ENCODE measurements at regions not wholly inside any gene's neighbourhood (a gene's known extent, or its start where the extent isn't known, plus 50 kb on each side); places are given as distances from the start of the nearest gene placed in this dataset.

- no peaks in the 10 kb centered on the region for H3K27me3 ChIP-seq (ENCODE audit: control insufficient read depth in 3 of 3, insufficient read depth in 3 of 3, low read depth in 1 of 3, low read length in 3 of 3)
- no peaks in the 10 kb centered on the region for H3K4me1 ChIP-seq (ENCODE audit: control insufficient read depth in 2 of 2, insufficient read depth in 1 of 2, low read depth in 1 of 2, low read length in 2 of 2)
Measured at GRCh38 chr20:29740951-29741593, 1516.4 kb upstream of the DEFB115 start.

DNA sequence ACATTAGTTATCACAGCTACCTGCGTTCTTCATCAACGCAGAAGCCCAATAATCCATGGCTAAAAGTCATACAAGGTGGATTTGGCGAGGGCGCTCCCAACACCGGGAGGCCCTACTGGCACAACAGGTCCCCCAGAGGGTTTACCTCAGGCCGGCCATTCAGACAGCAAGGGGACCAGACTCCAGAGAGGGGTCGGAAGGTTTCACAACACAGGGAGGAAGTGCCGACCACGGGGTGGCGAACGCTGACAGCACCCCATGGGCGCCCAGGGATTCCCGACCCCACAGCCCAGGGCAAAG lies 1515.9 kb upstream of the DEFB115 start:
- no peak overlapping the region for H3K27ac ChIP-seq (replicated peaks; ENCODE audit: low read length)
- H4K91ac ChIP-seq (ENCODE audit: low read depth, low read length, poor library complexity), result no peak overlapping the region
- no peak overlapping the region for H2BK15ac ChIP-seq (ENCODE audit: low read length)
- H3K4me2 ChIP-seq (ENCODE audit: insufficient read depth, low read length, poor library complexity, severe bottlenecking), result no peak overlapping the region
- H3K4ac ChIP-seq (ENCODE audit: low read length), result no peak overlapping the region
- H3K36me3 ChIP-seq (replicated peaks in 1 of 2; ENCODE audit: control insufficient read depth in 2 of 2, insufficient read depth in 2 of 2, low read length in 2 of 2), result no peaks in the 10 kb centered on the region
- no peak for DNase-seq (ENCODE audit: low spot score)
- H3K23ac ChIP-seq (ENCODE audit: low read depth, low read length, poor library complexity), result no peak overlapping the region
- H3K4me3 ChIP-seq (ENCODE audit: low read length in 2 of 2), result no peak overlapping the region
- H3K27me3 ChIP-seq (ENCODE audit: control insufficient read depth in 3 of 3, insufficient read depth in 3 of 3, low read depth in 1 of 3, low read length in 3 of 3), result no peaks in the 10 kb centered on the region
- H3K9me3 ChIP-seq (replicated peaks in 1 of 2; ENCODE audit: control insufficient read depth in 2 of 2, insufficient read depth in 1 of 2, low read depth in 1 of 2, low read length in 2 of 2), result peaks cover 4 to 8% of the 10 kb centered on the region in 2 donors
- H3K4me1 ChIP-seq (ENCODE audit: control insufficient read depth in 2 of 2, insufficient read depth in 1 of 2, low read depth in 1 of 2, low read length in 2 of 2), result no peaks in the 10 kb centered on the region
- no CpG with 5 or more reads among the region's 13 CpGs for WGBS, 2 donors (ENCODE audit: extremely low coverage in 2 of 2, insufficient read length in 2 of 2, insufficient replicate concordance in 1 of 2)
- no peak overlapping the region for H2BK12ac ChIP-seq (ENCODE audit: low read length)
- no peak overlapping the region for H3K18ac ChIP-seq (ENCODE audit: low read length)
- no peak overlapping the region for H3K9ac ChIP-seq (ENCODE audit: low read depth, low read length, poor library complexity)
- no peak overlapping the region for H3K14ac ChIP-seq (ENCODE audit: low read length)
- no peak overlapping the region for H2BK120ac ChIP-seq (ENCODE audit: low read depth, low read length)
- H3K79me1 ChIP-seq (ENCODE audit: low read depth, low read length), result peaks cover 5% of the 10 kb centered on the region
- no peak overlapping the region for H2BK5ac ChIP-seq (ENCODE audit: low read length)
- no peak overlapping the region for H4K8ac ChIP-seq (ENCODE audit: low read depth, low read length)
- no peak overlapping the region for H2AFZ ChIP-seq (ENCODE audit: low read length)
- no peak overlapping the region for H2AK5ac ChIP-seq (ENCODE audit: low read depth, low read length)

More at GRCh38 chr20:29740951-29741593, 1516.4 kb upstream of the DEFB115 start:
- Histone ChIP-seq H3K23ac (ENCODE audit: low read depth, low read length, poor library complexity) (no peak overlapping the region), H2BK12ac (ENCODE audit: low read length) (no peak overlapping the region), H2BK5ac (ENCODE audit: low read length) (no peak overlapping the region), H2BK120ac (ENCODE audit: low read depth, low read length) (no peak overlapping the region), H3K27ac (replicated peaks; ENCODE audit: low read length) (no peak overlapping the region), H2AFZ (ENCODE audit: low read length) (no peak overlapping the region), H3K18ac (ENCODE audit: low read length) (no peak overlapping the region), H3K14ac (ENCODE audit: low read length) (no peak overlapping the region), H3K9me3 (replicated peaks in 1 of 2; ENCODE audit: control insufficient read depth in 2 of 2, insufficient read depth in 1 of 2, low read depth in 1 of 2, low read length in 2 of 2) (peaks cover 4 to 8% of the 10 kb centered on the region in 2 donors), H4K8ac (ENCODE audit: low read depth, low read length) (no peak overlapping the region), H3K79me1 (ENCODE audit: low read depth, low read length) (peaks cover 5% of the 10 kb centered on the region), H3K4me3 (ENCODE audit: low read length in 2 of 2) (no peak overlapping the region), H3K36me3 (replicated peaks in 1 of 2; ENCODE audit: control insufficient read depth in 2 of 2, insufficient read depth in 2 of 2, low read length in 2 of 2) (no peaks in the 10 kb centered on the region), H3K4me2 (ENCODE audit: insufficient read depth, low read length, poor library complexity, severe bottlenecking) (no peak overlapping the region), H2AK5ac (ENCODE audit: low read depth, low read length) (no peak overlapping the region), H3K9ac (ENCODE audit: low read depth, low read length, poor library complexity) (no peak overlapping the region), H4K91ac (ENCODE audit: low read depth, low read length, poor library complexity) (no peak overlapping the region), H3K4ac (ENCODE audit: low read length) (no peak overlapping the region), H2BK15ac (ENCODE audit: low read length) (no peak overlapping the region)
- no CpG with 5 or more reads among the region's 51 CpGs for WGBS, 2 donors (ENCODE audit: extremely low coverage in 2 of 2, insufficient read length in 2 of 2, insufficient replicate concordance in 1 of 2)
- no peak for DNase-seq (ENCODE audit: low spot score)

DNA sequence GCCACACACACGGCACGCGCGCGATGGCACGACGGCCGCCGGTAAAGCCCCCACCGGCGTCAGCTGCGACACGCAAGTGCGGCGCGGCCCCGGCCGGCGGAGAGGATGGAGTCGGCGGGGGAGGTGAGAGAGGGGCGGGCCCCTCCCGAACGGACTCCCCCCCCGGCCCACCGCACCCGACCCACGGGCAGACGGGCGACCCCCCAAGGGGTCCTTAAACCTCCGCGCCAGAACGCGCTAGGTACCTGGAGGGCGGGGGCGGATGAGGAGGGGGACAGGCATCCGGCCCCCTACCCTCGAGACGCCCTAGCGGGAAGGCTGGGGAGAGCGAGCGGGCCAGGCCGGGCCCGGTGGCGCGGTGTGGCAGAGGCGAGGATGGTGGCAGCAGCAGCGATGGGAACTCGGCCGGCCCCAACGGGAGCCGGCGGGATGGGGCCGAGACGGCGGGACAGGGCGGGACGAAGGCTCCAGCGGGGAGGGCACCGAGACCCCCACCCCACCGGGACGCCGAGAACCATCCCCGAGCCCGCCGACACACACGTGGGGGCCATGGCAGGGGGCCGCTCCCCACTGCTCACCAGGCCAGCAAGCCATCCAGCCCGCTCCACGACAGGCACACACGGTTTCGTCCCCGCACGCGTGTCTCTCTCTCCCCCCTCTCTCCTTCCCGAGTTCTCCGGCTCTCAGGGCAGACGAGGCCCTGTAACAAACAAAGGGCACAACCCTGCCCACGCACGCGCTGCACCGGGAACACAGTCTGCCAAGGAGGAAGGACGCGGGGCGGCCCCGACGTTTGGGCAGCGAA lies 1515.4 kb upstream of the DEFB115 start:
- H3K4me1 ChIP-seq (ENCODE audit: control insufficient read depth in 2 of 2, insufficient read depth in 1 of 2, low read depth in 1 of 2, low read length in 2 of 2), result no peaks in the 10 kb centered on the region

GRCh38 chr20:29742699-29743100 lies 1514.8 kb upstream of the DEFB115 start:
- H3K4me3 ChIP-seq (ENCODE audit: low read length in 2 of 2), result no peak overlapping the region
- no peak overlapping the region for H3K9ac ChIP-seq (ENCODE audit: low read depth, low read length, poor library complexity)
- no peak overlapping the region for H2BK5ac ChIP-seq (ENCODE audit: low read length)
- H4K91ac ChIP-seq (ENCODE audit: low read depth, low read length, poor library complexity), result no peak overlapping the region
- no peak overlapping the region for H3K4me2 ChIP-seq (ENCODE audit: insufficient read depth, low read length, poor library complexity, severe bottlenecking)
- H2AK5ac ChIP-seq (ENCODE audit: low read depth, low read length), result no peak overlapping the region
- no peak overlapping the region for H3K4ac ChIP-seq (ENCODE audit: low read length)
- no peak overlapping the region for H3K14ac ChIP-seq (ENCODE audit: low read length)
- H3K23ac ChIP-seq (ENCODE audit: low read depth, low read length, poor library complexity), result no peak overlapping the region
- DNase-seq (ENCODE audit: low spot score), result no peak
- WGBS, 2 donors (ENCODE audit: extremely low coverage in 2 of 2, insufficient read length in 2 of 2, insufficient replicate concordance in 1 of 2), result no CpG with 5 or more reads among the region's 41 CpGs
- H3K27ac ChIP-seq (replicated peaks; ENCODE audit: low read length), result no peak overlapping the region
- H3K79me1 ChIP-seq (ENCODE audit: low read depth, low read length), result peaks cover 5% of the 10 kb centered on the region
- H2BK15ac ChIP-seq (ENCODE audit: low read length), result no peak overlapping the region
- H4K8ac ChIP-seq (ENCODE audit: low read depth, low read length), result no peak overlapping the region
- H3K9me3 ChIP-seq (replicated peaks in 1 of 2; ENCODE audit: control insufficient read depth in 2 of 2, insufficient read depth in 1 of 2, low read depth in 1 of 2, low read length in 2 of 2), result peaks cover 4 to 8% of the 10 kb centered on the region in 2 donors
- H3K27me3 ChIP-seq (ENCODE audit: control insufficient read depth in 3 of 3, insufficient read depth in 3 of 3, low read depth in 1 of 3, low read length in 3 of 3), result no peaks in the 10 kb centered on the region
- H2AFZ ChIP-seq (ENCODE audit: low read length), result no peak overlapping the region
- H3K18ac ChIP-seq (ENCODE audit: low read length), result no peak overlapping the region
- H3K36me3 ChIP-seq (replicated peaks in 1 of 2; ENCODE audit: control insufficient read depth in 2 of 2, insufficient read depth in 2 of 2, low read length in 2 of 2), result no peaks in the 10 kb centered on the region
- no peaks in the 10 kb centered on the region for H3K4me1 ChIP-seq (ENCODE audit: control insufficient read depth in 2 of 2, insufficient read depth in 1 of 2, low read depth in 1 of 2, low read length in 2 of 2)
- H2BK12ac ChIP-seq (ENCODE audit: low read length), result no peak overlapping the region
- no peak overlapping the region for H2BK120ac ChIP-seq (ENCODE audit: low read depth, low read length)

More for the DNA sequence above, 1515.4 kb upstream of the DEFB115 start:
- H2AFZ ChIP-seq (ENCODE audit: low read length), result no peak overlapping the region
- H3K23ac ChIP-seq (ENCODE audit: low read depth, low read length, poor library complexity), result no peak overlapping the region
- no peak overlapping the region for H4K91ac ChIP-seq (ENCODE audit: low read depth, low read length, poor library complexity)
- H2BK12ac ChIP-seq (ENCODE audit: low read length), result no peak overlapping the region
- no peak overlapping the region for H2AK5ac ChIP-seq (ENCODE audit: low read depth, low read length)
- no peak overlapping the region for H3K14ac ChIP-seq (ENCODE audit: low read length)
- no peak overlapping the region for H2BK15ac ChIP-seq (ENCODE audit: low read length)
- no peak overlapping the region for H3K4me2 ChIP-seq (ENCODE audit: insufficient read depth, low read length, poor library complexity, severe bottlenecking)
- H2BK5ac ChIP-seq (ENCODE audit: low read length), result no peak overlapping the region
- no peak for DNase-seq (ENCODE audit: low spot score)
- H2BK120ac ChIP-seq (ENCODE audit: low read depth, low read length), result no peak overlapping the region
- peaks cover 5% of the 10 kb centered on the region for H3K79me1 ChIP-seq (ENCODE audit: low read depth, low read length)
- no peak overlapping the region for H4K8ac ChIP-seq (ENCODE audit: low read depth, low read length)
- no peaks in the 10 kb centered on the region for H3K27me3 ChIP-seq (ENCODE audit: control insufficient read depth in 3 of 3, insufficient read depth in 3 of 3, low read depth in 1 of 3, low read length in 3 of 3)
- H3K9ac ChIP-seq (ENCODE audit: low read depth, low read length, poor library complexity), result no peak overlapping the region
- H3K4me3 ChIP-seq (ENCODE audit: low read length in 2 of 2), result peak overlapping the region in 1 of 2 donors; percentile 51
- H3K4ac ChIP-seq (ENCODE audit: low read length), result no peak overlapping the region
- peaks cover 4 to 8% of the 10 kb centered on the region in 2 donors for H3K9me3 ChIP-seq (replicated peaks in 1 of 2; ENCODE audit: control insufficient read depth in 2 of 2, insufficient read depth in 1 of 2, low read depth in 1 of 2, low read length in 2 of 2)
- no peak overlapping the region for H3K18ac ChIP-seq (ENCODE audit: low read length)
- WGBS, 2 donors (ENCODE audit: extremely low coverage in 2 of 2, insufficient read length in 2 of 2, insufficient replicate concordance in 1 of 2), result no CpG with 5 or more reads among the region's 88 CpGs
- no peaks in the 10 kb centered on the region for H3K36me3 ChIP-seq (replicated peaks in 1 of 2; ENCODE audit: control insufficient read depth in 2 of 2, insufficient read depth in 2 of 2, low read length in 2 of 2)
- H3K27ac ChIP-seq (replicated peaks; ENCODE audit: low read length), result no peak overlapping the region
